Fibroblast of lung (primary cell): ENCODE measurements at regions not wholly inside any gene's neighbourhood (a gene's known extent, or its start where the extent isn't known, plus 50 kb on each side); places are given as distances from the start of the nearest gene placed in this dataset.

ENCODE experiments used
- EZH2 ChIP-seq: IDR thresholded peaks from 2 replicates; pipeline ENCODE4 v1.5.1; 2012; ENCODE audit warnings: low read length, control low read depth, mild to moderate bottlenecking; ENCODE audit errors: missing control alignments
- TF ChIP-seq, protein P1 (sequence below), 2 donors: IDR thresholded peaks in 1 of 2; conservative IDR thresholded peaks in 1 of 2; 1 replicate in 1 of 2; 2 replicates in 1 of 2; pipeline ENCODE4 v1.5.1; 2011 to 2012; ENCODE audit warnings: low read length in 2 of 2, control low read depth in 1 of 2, inconsistent platforms in 1 of 2, low read depth in 1 of 2, mild to moderate bottlenecking in 1 of 2

DNA sequence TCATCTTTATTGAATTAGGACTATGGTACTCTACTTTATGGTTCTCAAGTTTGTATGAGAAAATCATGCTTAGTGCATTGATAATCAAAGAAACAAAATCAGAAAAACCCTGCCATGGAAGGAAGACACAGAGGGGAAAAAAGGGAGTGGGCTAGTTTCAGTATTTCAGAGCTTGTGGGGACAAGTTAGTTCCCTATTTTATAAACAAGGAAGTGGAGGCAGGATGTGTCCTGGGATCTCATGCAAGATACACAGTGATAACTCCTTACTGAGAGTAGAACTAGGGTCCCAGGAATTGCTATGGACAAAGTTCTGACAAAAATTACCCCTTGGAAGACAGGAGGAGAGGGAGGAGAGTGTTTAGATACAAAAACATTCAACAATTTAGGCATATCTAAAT lies 1277.3 kb downstream of the UQCRFS1 start:
- TF ChIP-seq, protein P1, sequence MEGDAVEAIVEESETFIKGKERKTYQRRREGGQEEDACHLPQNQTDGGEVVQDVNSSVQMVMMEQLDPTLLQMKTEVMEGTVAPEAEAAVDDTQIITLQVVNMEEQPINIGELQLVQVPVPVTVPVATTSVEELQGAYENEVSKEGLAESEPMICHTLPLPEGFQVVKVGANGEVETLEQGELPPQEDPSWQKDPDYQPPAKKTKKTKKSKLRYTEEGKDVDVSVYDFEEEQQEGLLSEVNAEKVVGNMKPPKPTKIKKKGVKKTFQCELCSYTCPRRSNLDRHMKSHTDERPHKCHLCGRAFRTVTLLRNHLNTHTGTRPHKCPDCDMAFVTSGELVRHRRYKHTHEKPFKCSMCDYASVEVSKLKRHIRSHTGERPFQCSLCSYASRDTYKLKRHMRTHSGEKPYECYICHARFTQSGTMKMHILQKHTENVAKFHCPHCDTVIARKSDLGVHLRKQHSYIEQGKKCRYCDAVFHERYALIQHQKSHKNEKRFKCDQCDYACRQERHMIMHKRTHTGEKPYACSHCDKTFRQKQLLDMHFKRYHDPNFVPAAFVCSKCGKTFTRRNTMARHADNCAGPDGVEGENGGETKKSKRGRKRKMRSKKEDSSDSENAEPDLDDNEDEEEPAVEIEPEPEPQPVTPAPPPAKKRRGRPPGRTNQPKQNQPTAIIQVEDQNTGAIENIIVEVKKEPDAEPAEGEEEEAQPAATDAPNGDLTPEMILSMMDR (conservative IDR thresholded peaks at IDR 0.05 in 1 of 2, IDR thresholded peaks at IDR 0.05 in 1 of 2; ENCODE audit: low read depth in 1 of 2, low read length in 2 of 2), result no peak
- TF ChIP-seq EZH2, result no peak
